HEK293T (cell line): ENCODE measurements at regions not wholly inside any gene's neighbourhood (a gene's known extent, or its start where the extent isn't known, plus 50 kb on each side); places are given as distances from the start of the nearest gene placed in this dataset.
"Not testable (repeated sequence)": the region's sequence is repeated elsewhere in the genome, so short reads cannot be mapped to it uniquely, and the experiment has no call there.

Source experiments
- CTCF ChIA-PET: fragments of 350-600 bp; formaldehyde crosslinking; extraction: SDS; loops from one replicate; lab custom pipeline; 2021; ENCODE audit warnings: antibody characterized with exemption, inconsistent platforms; lab: Yijun Ruan, JAX
- POLR2A ChIA-PET: fragments of 350-600 bp; formaldehyde crosslinking; extraction: SDS; loops from one replicate; lab custom pipeline; 2020; ENCODE audit warnings: antibody characterized with exemption, inconsistent platforms; lab: Yijun Ruan, JAX
- DNase-seq: peaks from one replicate; pipeline ENCODE4 v3.0.0; 2012; ENCODE audit warnings: mixed read lengths; ENCODE audit errors: extremely low spot score
- ARNT ChIP-seq: fragments of 450-650 bp; IDR thresholded peaks from 2 replicates; pipeline ENCODE4 v1.6.1; 2017; ENCODE audit warnings: mild to moderate bottlenecking
- BHLHE40 ChIP-seq: fragments of 450-650 bp; IDR thresholded peaks from 2 replicates; pipeline ENCODE4 v1.6.1; 2016; ENCODE audit warnings: mild to moderate bottlenecking, moderate library complexity, borderline replicate concordance
- CTBP1 ChIP-seq: fragments of 450-650 bp; IDR thresholded peaks from 2 replicates; pipeline ENCODE4 v1.6.1; 2016; ENCODE audit warnings: borderline replicate concordance
- ELF4 ChIP-seq: fragments of 450-650 bp; IDR thresholded peaks from 2 replicates; pipeline ENCODE4 v1.6.1; 2017; ENCODE audit warnings: antibody characterized with exemption
- FOXA1 ChIP-seq: fragments of 450-650 bp; IDR thresholded peaks from 2 replicates; pipeline ENCODE4 v1.6.1; 2016; ENCODE audit warnings: mild to moderate bottlenecking
- FOXK2 ChIP-seq: fragments of 450-650 bp; IDR thresholded peaks from 2 replicates; pipeline ENCODE4 v1.6.1; 2016; ENCODE audit warnings: mild to moderate bottlenecking
- FOXM1 ChIP-seq: fragments of 450-650 bp; IDR thresholded peaks from 2 replicates; pipeline ENCODE4 v1.6.1; 2017; ENCODE audit warnings: mild to moderate bottlenecking, borderline replicate concordance
- HDGF ChIP-seq: fragments of 450-650 bp; IDR thresholded peaks from 2 replicates; pipeline ENCODE4 v1.6.1; 2017; ENCODE audit warnings: antibody characterized with exemption, borderline replicate concordance
- L3MBTL2 ChIP-seq: fragments of 450-650 bp; conservative IDR thresholded peaks from 2 replicates; pipeline ENCODE4 v1.6.1; 2016; ENCODE audit warnings: mild to moderate bottlenecking
- LEF1 ChIP-seq: fragments of 450-650 bp; IDR thresholded peaks from 2 replicates; pipeline ENCODE4 v1.6.1; 2017; ENCODE audit warnings: mild to moderate bottlenecking, borderline replicate concordance
- NFRKB ChIP-seq: fragments of 450-650 bp; IDR thresholded peaks from 2 replicates; pipeline ENCODE4 v1.6.1; 2016; ENCODE audit warnings: mild to moderate bottlenecking, moderate library complexity
- PKNOX1 ChIP-seq: fragments of 450-650 bp; IDR thresholded peaks from 2 replicates; pipeline ENCODE4 v1.6.1; 2016
- SP1 ChIP-seq: fragments of 450-650 bp; IDR thresholded peaks from 2 replicates; pipeline ENCODE4 v1.6.1; 2017
- SUZ12 ChIP-seq: fragments of 450-650 bp; IDR thresholded peaks from 2 replicates; pipeline ENCODE4 v1.6.1; 2016; ENCODE audit warnings: mild to moderate bottlenecking
- TARDBP ChIP-seq: fragments of 450-650 bp; IDR thresholded peaks from 2 replicates; pipeline ENCODE4 v1.6.1; 2016
- ZNF384 ChIP-seq: fragments of 450-650 bp; IDR thresholded peaks from 2 replicates; pipeline ENCODE4 v1.6.1; 2016

- TF ChIP-seq BHLHE40 (no peak), SUZ12 (no peak), FOXM1 (no peak), FOXK2 (no peak), LEF1 (no peak), L3MBTL2 (no peak), SP1 (no peak), ELF4 (no peak), TARDBP (no peak), ZNF384 (no peak), CTBP1 (no peak), FOXA1 (no peak), ARNT (no peak), PKNOX1 (no peak), NFRKB (no peak), HDGF (no peak)
- ChIA-PET CTCF (no interaction called here), POLR2A (interaction anchor here (0.7 kb wide), 1 partner anchor 64 kb away, joined by 3 read pairs; no protein-coding TSS in a partner anchor)
- no peak for DNase-seq
Observed at GRCh38 chr17:51467336-51467735, 207.0 kb downstream of the UTP18 start.

GRCh38 chr17:51472670-51473205 is 212.4 kb downstream of the UTP18 start:
- ChIA-PET CTCF (interaction anchor here (1.0 to 1.4 kb wide), 2 partner anchors 11 to 15 kb away, joined by 3 to 5 read pairs; no protein-coding TSS in a partner anchor), POLR2A (no interaction called here)
- no peak for DNase-seq
- TF ChIP-seq PKNOX1 (no peak), L3MBTL2 (no peak), SUZ12 (no peak), LEF1 (no peak), TARDBP (no peak), FOXA1 (no peak)

GRCh38 chr17:51474764-51475163 is 214.4 kb downstream of the UTP18 start:
- TF ChIP-seq TARDBP (no peak), NFRKB (no peak), PKNOX1 (no peak), FOXM1 (no peak), FOXK2 (no peak), FOXA1 (no peak), BHLHE40 (no peak)
- ChIA-PET POLR2A (no interaction called here), CTCF (interaction anchor here (0.9 kb wide), 1 partner anchor 13 kb away, joined by 4 read pairs; no protein-coding TSS in a partner anchor)
- DNase-seq = no peak

- CTCF ChIA-PET = interaction anchor here (0.9 to 1.2 kb wide), 2 partner anchors 12 to 14 kb away, joined by 3 to 4 read pairs; no protein-coding TSS in a partner anchor
- POLR2A ChIA-PET = no interaction called here
- DNase-seq = no peak
- TF ChIP-seq SUZ12 = no peak
- no peak for TF ChIP-seq NFRKB
- TF ChIP-seq ARNT = no peak
- no peak for TF ChIP-seq SP1
- TF ChIP-seq CTBP1 = no peak
- no peak for TF ChIP-seq L3MBTL2
- TF ChIP-seq ELF4 = no peak
- no peak for TF ChIP-seq FOXK2
- no peak for TF ChIP-seq HDGF
- no peak for TF ChIP-seq BHLHE40
- no peak for TF ChIP-seq ZNF384
- no peak for TF ChIP-seq PKNOX1
- no peak for TF ChIP-seq FOXM1
- no peak for TF ChIP-seq LEF1
- TF ChIP-seq TARDBP = no peak
Observed at GRCh38 chr17:51475730-51476129, 215.4 kb downstream of the UTP18 start.

GRCh38 chr17:51479303-51479702 is 219.0 kb downstream of the UTP18 start:
- DNase-seq = no peak
- TF ChIP-seq TARDBP (no peak), FOXM1 (no peak), BHLHE40 (no peak), CTBP1 (no peak), HDGF (no peak), LEF1 (no peak), FOXA1 (no peak), SUZ12 (no peak)
- CTCF ChIA-PET = interaction anchor here (1.0 to 1.1 kb wide), 2 partner anchors 8 to 18 kb away, joined by 3 to 4 read pairs; no protein-coding TSS in a partner anchor
- POLR2A ChIA-PET = no interaction called here

GRCh38 chr17:51481370-51481769 is 221.0 kb downstream of the UTP18 start:
- DNase-seq = no peak
- TF ChIP-seq ARNT = no peak
- TF ChIP-seq BHLHE40 = no peak
- TF ChIP-seq FOXK2 = no peak
- no peak for TF ChIP-seq ZNF384
- TF ChIP-seq L3MBTL2 = no peak
- no peak for TF ChIP-seq ELF4
- no peak for TF ChIP-seq SUZ12
- no peak for TF ChIP-seq FOXM1
- TF ChIP-seq PKNOX1 = no peak
- no peak for TF ChIP-seq NFRKB
- no peak for TF ChIP-seq CTBP1
- CTCF ChIA-PET = no interaction called here
- POLR2A ChIA-PET = interaction anchor here (0.6 kb wide), 1 partner anchor 11 kb away, joined by 3 read pairs; no protein-coding TSS in a partner anchor

GRCh38 chr17:51482248-51482647 is 221.9 kb downstream of the UTP18 start:
- POLR2A ChIA-PET, DNase-seq, CTCF ChIA-PET: not testable (repeated sequence)
